Liver (tissue), 8 donors: ENCODE measurements at regions not wholly inside any gene's neighbourhood (a gene's known extent, or its start where the extent isn't known, plus 50 kb on each side); places are given as distances from the start of the nearest gene placed in this dataset.

ENCODE experiments used
- DNase-seq: peaks from one replicate; pipeline ENCODE4 v3.0.0-alpha.2; 2017; ENCODE audit warnings: low spot score
- H3K27ac ChIP-seq, 2 donors: one replicate each; pipeline ENCODE4 v1.7.0; 2013; ENCODE audit warnings: inconsistent platforms in 2 of 2, low read length in 2 of 2, control low read depth in 1 of 2, low read depth in 1 of 2, mild to moderate bottlenecking in 1 of 2
- H3K27me3 ChIP-seq, 4 donors: one replicate each; pipeline versions ENCODE4 v1.6.1 to v1.7.0; 2013; ENCODE audit warnings: low read length in 3 of 4, inconsistent platforms in 1 of 4, mild to moderate bottlenecking in 1 of 4, moderate library complexity in 1 of 4; ENCODE audit not compliant: control insufficient read depth in 4 of 4, insufficient read depth in 4 of 4
- H3K36me3 ChIP-seq, 4 donors: one replicate each; pipeline versions ENCODE4 v1.6.1 to v1.7.0; 2013; ENCODE audit warnings: low read length in 3 of 4, mild to moderate bottlenecking in 3 of 4, low read depth in 1 of 4, moderate library complexity in 1 of 4; ENCODE audit not compliant: control insufficient read depth in 4 of 4, insufficient read depth in 3 of 4
- H3K4me1 ChIP-seq, 4 donors: one replicate each; pipeline versions ENCODE4 v1.6.1 to v1.7.0; 2013; ENCODE audit warnings: low read length in 3 of 4, mild to moderate bottlenecking in 3 of 4, moderate library complexity in 1 of 4; ENCODE audit not compliant: control insufficient read depth in 4 of 4, insufficient read depth in 4 of 4
- H3K4me3 ChIP-seq, 3 donors: one replicate each; pipeline versions ENCODE4 v1.6.1 to v1.7.0; 2013; ENCODE audit warnings: low read length in 3 of 3, control low read depth in 1 of 3, low read depth in 1 of 3, mild to moderate bottlenecking in 1 of 3
- H3K9ac ChIP-seq, 2 donors: one replicate each; pipeline ENCODE4 v1.7.0; 2013; ENCODE audit warnings: low read length in 2 of 2, mild to moderate bottlenecking in 2 of 2, moderate library complexity in 2 of 2, control low read depth in 1 of 2, low read depth in 1 of 2
- H3K9me3 ChIP-seq, 4 donors: one replicate each; pipeline versions ENCODE4 v1.6.1 to v1.7.0; 2013; ENCODE audit warnings: low read length in 3 of 4; ENCODE audit not compliant: control insufficient read depth in 4 of 4
- ATF3 ChIP-seq: IDR thresholded peaks from 2 replicates; pipeline ENCODE4 v1.6.1; 2016; ENCODE audit warnings: antibody characterized with exemption
- CTCF ChIP-seq: fragments of 150-350 bp; IDR thresholded peaks from 2 replicates; pipeline ENCODE4 v1.5.1; 2017; ENCODE audit warnings: improper control_type of control experiment, low read depth, low read length; ENCODE audit not compliant: missing input control
- EGR1 ChIP-seq, 2 donors: IDR thresholded peaks; 2 replicates each; pipeline ENCODE4 v1.6.1; 2016 to 2018; ENCODE audit warnings: antibody characterized with exemption in 2 of 2, low read depth in 2 of 2
- FOXA1 ChIP-seq: IDR thresholded peaks from 2 replicates; pipeline ENCODE4 v1.6.1; 2016; ENCODE audit warnings: antibody characterized with exemption
- FOXA2 ChIP-seq: IDR thresholded peaks from 2 replicates; pipeline ENCODE4 v1.6.1; 2016; ENCODE audit warnings: antibody characterized with exemption
- GABPA ChIP-seq, 2 donors: IDR thresholded peaks in 1 of 2; conservative IDR thresholded peaks in 1 of 2; 2 replicates each; pipeline ENCODE4 v1.6.1; 2016; ENCODE audit warnings: antibody characterized with exemption in 2 of 2, mild to moderate bottlenecking in 1 of 2, moderate library complexity in 1 of 2
- HNF4A ChIP-seq, 2 donors: conservative IDR thresholded peaks; 2 replicates each; pipeline ENCODE4 v1.6.1; 2016; ENCODE audit warnings: antibody characterized with exemption in 2 of 2, mild to moderate bottlenecking in 2 of 2
- HNF4G ChIP-seq: IDR thresholded peaks from 2 replicates; pipeline ENCODE4 v1.6.1; 2016; ENCODE audit warnings: antibody characterized with exemption
- JUND ChIP-seq, 2 donors: IDR thresholded peaks; 2 replicates each; pipeline ENCODE4 v1.6.1; 2016; ENCODE audit warnings: antibody characterized with exemption in 2 of 2
- NR2F2 ChIP-seq: IDR thresholded peaks from 2 replicates; pipeline ENCODE4 v1.6.1; 2016; ENCODE audit warnings: antibody characterized with exemption
- RAD21 ChIP-seq, 2 donors: IDR thresholded peaks; 2 replicates each; pipeline ENCODE4 v1.6.1; 2016; ENCODE audit warnings: antibody characterized with exemption in 2 of 2, mild to moderate bottlenecking in 2 of 2
- REST ChIP-seq: IDR thresholded peaks from 2 replicates; pipeline ENCODE4 v1.6.1; 2016; ENCODE audit warnings: antibody characterized with exemption, mild to moderate bottlenecking
- RXRA ChIP-seq, 2 donors: IDR thresholded peaks; 2 replicates each; pipeline ENCODE4 v1.6.1; 2017 to 2018; ENCODE audit warnings: antibody characterized with exemption in 2 of 2, mild to moderate bottlenecking in 1 of 2
- TAF1 ChIP-seq: conservative IDR thresholded peaks from 2 replicates; pipeline ENCODE4 v1.6.1; 2016; ENCODE audit warnings: antibody characterized with exemption, mild to moderate bottlenecking
- YY1 ChIP-seq: IDR thresholded peaks from 2 replicates; pipeline ENCODE4 v1.6.1; 2016; ENCODE audit warnings: antibody characterized with exemption, mild to moderate bottlenecking
- WGBS: extraction: QIAGEN DNeasy Blood & Tissue Kit; methylation state at CpG from one replicate; pipeline ENCODE4 v1.1.7; 2013; 5-methylcytosine and 5-hydroxymethylcytosine counted together
- TF ChIP-seq, protein P1 (sequence below): IDR thresholded peaks from 2 replicates; pipeline ENCODE4 v1.6.1; 2016; ENCODE audit warnings: antibody characterized with exemption
- TF ChIP-seq, protein P2 (sequence below): IDR thresholded peaks from 2 replicates; pipeline ENCODE4 v1.6.1; 2016; ENCODE audit warnings: antibody characterized with exemption
- donor health status: healthy.
- donor health status: healthy.
- donor health status: healthy.
- donor health status: healthy.
- donor health status: healthy.

DNA sequence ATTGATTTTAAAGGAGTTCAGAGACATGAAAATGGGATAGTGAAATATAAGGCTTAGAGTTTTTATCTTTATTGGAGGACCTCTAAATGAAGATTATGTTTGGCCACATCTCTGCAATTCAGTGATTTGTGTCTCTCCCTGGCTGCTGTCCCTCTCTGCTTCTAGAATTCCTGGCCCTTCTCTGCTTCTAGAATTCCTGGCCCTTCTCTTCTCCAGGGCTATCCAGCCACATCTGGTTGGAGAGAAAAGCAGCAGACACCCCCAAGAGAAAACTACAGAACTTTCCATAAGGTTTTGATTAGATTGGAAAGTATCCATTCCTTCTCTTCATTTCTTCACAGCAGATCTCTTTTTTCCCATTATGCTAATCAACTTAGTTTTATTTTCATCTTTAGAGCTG, 135.5 kb downstream of the NPY start (continued):
- TF ChIP-seq CTCF = no peak
- no peak for TF ChIP-seq GABPA (IDR thresholded peaks at IDR 0.05 in 1 of 2, conservative IDR thresholded peaks at IDR 0.05 in 1 of 2)
- no peak for TF ChIP-seq RXRA (IDR thresholded peaks at IDR 0.05)
- no peak for TF ChIP-seq YY1
- no peak for TF ChIP-seq ATF3

DNA sequence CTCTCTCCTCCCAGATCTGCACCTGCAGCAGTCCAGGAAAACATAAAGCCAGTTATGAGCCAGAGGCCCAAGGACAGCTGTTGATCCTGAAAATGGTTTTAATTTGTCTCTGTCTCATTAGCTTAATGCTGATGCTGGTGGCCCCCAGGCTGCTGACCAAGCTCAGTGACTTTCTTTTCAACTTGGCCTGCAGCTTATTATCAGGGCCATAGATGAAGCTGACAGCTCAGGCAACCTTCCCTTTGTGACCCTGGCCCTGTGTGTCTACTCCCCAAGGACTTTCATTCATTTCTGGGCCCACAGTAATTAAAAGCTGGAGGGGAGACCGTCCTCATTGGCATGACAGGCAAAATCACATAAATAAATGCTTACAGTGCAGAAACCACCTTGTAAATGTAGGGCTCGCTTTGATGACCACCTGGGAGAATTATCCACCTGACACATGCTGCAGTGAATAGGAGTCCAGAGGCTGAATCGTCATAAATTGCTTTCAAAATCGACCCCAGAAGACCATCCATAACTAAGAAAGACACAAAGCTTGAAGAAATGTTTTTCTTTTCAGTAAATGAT, 138.5 kb downstream of the NPY start:
- WGBS = 65% methylated on average over 4 of the region's 4 CpGs
- Histone ChIP-seq H3K36me3 (no peaks in the 10 kb centered on the region), H3K9me3 (peaks cover 0 to 19% (median 9%) of the 10 kb centered on the region in 4 donors), H3K4me1 (no peaks in the 10 kb centered on the region), H3K27ac (no peak overlapping the region), H3K27me3 (no peaks in the 10 kb centered on the region), H3K4me3 (no peak overlapping the region), H3K9ac (no peak overlapping the region)
- no peak for DNase-seq
- TF ChIP-seq, protein P1, sequence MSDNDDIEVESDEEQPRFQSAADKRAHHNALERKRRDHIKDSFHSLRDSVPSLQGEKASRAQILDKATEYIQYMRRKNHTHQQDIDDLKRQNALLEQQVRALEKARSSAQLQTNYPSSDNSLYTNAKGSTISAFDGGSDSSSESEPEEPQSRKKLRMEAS = no peak
- TF ChIP-seq FOXA1 = no peak
- no peak for TF ChIP-seq HNF4G
- TF ChIP-seq EGR1 (IDR thresholded peaks at IDR 0.05; ENCODE audit: low read depth in 2 of 2) = no peak
- TF ChIP-seq GABPA (IDR thresholded peaks at IDR 0.05 in 1 of 2, conservative IDR thresholded peaks at IDR 0.05 in 1 of 2) = no peak
- TF ChIP-seq REST = no peak
- TF ChIP-seq FOXA2 = no peak
- no peak for TF ChIP-seq RXRA (IDR thresholded peaks at IDR 0.05)
- no peak for TF ChIP-seq CTCF
- no peak for TF ChIP-seq JUND (IDR thresholded peaks at IDR 0.05)
- TF ChIP-seq, protein P2, sequence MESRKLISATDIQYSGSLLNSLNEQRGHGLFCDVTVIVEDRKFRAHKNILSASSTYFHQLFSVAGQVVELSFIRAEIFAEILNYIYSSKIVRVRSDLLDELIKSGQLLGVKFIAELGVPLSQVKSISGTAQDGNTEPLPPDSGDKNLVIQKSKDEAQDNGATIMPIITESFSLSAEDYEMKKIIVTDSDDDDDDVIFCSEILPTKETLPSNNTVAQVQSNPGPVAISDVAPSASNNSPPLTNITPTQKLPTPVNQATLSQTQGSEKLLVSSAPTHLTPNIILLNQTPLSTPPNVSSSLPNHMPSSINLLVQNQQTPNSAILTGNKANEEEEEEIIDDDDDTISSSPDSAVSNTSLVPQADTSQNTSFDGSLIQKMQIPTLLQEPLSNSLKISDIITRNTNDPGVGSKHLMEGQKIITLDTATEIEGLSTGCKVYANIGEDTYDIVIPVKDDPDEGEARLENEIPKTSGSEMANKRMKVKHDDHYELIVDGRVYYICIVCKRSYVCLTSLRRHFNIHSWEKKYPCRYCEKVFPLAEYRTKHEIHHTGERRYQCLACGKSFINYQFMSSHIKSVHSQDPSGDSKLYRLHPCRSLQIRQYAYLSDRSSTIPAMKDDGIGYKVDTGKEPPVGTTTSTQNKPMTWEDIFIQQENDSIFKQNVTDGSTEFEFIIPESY = no peak
- no peak for TF ChIP-seq RAD21 (IDR thresholded peaks at IDR 0.05)
- no peak for TF ChIP-seq ATF3
- TF ChIP-seq HNF4A (conservative IDR thresholded peaks at IDR 0.05) = no peak
- no peak for TF ChIP-seq NR2F2
- no peak for TF ChIP-seq TAF1
- no peak for TF ChIP-seq YY1
